ENCODE measurements at regions not wholly inside any gene's neighbourhood (a gene's known extent, or its start where the extent isn't known, plus 50 kb on each side); places are given as distances from the start of the nearest gene placed in this dataset.

GRCh38 chr6:144820270-144820669, 535.1 kb downstream of the UTRN start:
- Histone ChIP-seq H3K27ac (ENCODE audit: low read depth, low read length) (no peak overlapping the region), H3K36me3 (ENCODE audit: control insufficient read depth in 2 of 4, insufficient read depth in 4 of 4, low read length in 3 of 4) (peaks cover 0 to 7% (median 0%) of the 10 kb centered on the region in 4 experiments; a peak in 1 of 8 replicates), H3K79me2 (ENCODE audit: control insufficient read depth in 1 of 2, insufficient read depth in 2 of 2, low read length in 2 of 2) (no peaks in the 10 kb centered on the region), H2BK120ac (replicated peaks; ENCODE audit: low read depth, low read length) (no peak overlapping the region), H4K8ac (ENCODE audit: extremely low read depth, insufficient read depth, low read length) (no peak overlapping the region), H3K56ac (replicated peaks; ENCODE audit: insufficient read length, low read depth, low read length) (no peak overlapping the region), H2BK20ac (ENCODE audit: low read length) (no peak overlapping the region), H3K23me2 (ENCODE audit: low read depth, low read length) (no peaks in the 10 kb centered on the region), H3K4ac (replicated peaks; ENCODE audit: insufficient read length, low read depth, low read length) (no peak overlapping the region), H4K5ac (ENCODE audit: insufficient read length, low read depth, low read length) (no peak overlapping the region), H3K4me2 (ENCODE audit: insufficient read depth in 1 of 2, low read depth in 2 of 2, low read length in 2 of 2) (no peak overlapping the region), H2AFZ (ENCODE audit: low read length) (no peak overlapping the region), H2AK5ac (ENCODE audit: low read depth, low read length) (no peak overlapping the region), H2BK12ac (ENCODE audit: low read depth, low read length) (no peak overlapping the region), H3K9me3 (ENCODE audit: insufficient read depth in 2 of 2, low read depth in 1 of 2, low read length in 1 of 2) (no peaks in the 10 kb centered on the region), H3K27me3 (replicated peaks in 1 of 4; ENCODE audit: control insufficient read depth in 3 of 4, extremely low read depth in 1 of 4, insufficient read depth in 3 of 4, low read length in 3 of 4) (no peaks in the 10 kb centered on the region), H4K20me1 (replicated peaks in 1 of 2; ENCODE audit: control insufficient read depth in 1 of 2, insufficient read depth in 2 of 2, low read length in 2 of 2) (no peaks in the 10 kb centered on the region), H3K14ac (ENCODE audit: insufficient read length) (no peak overlapping the region), H3K4me1 (replicated peaks in 1 of 4; ENCODE audit: control insufficient read depth in 3 of 4, insufficient read depth in 4 of 4, low read length in 3 of 4) (peaks cover 0 to 5% (median 0%) of the 10 kb centered on the region in 4 experiments; a peak in 2 of 7 replicates), H3K9ac (replicated peaks in 1 of 4; ENCODE audit: extremely low read depth in 1 of 4, low read depth in 3 of 4, low read length in 3 of 4) (no peak overlapping the region), H2BK15ac (ENCODE audit: low read length) (no peak overlapping the region), H3K18ac (ENCODE audit: extremely low read depth, low read length) (no peak overlapping the region), H4K91ac (replicated peaks; ENCODE audit: insufficient read length, low read length) (no peak overlapping the region), H3K79me1 (ENCODE audit: low read depth, low read length) (no peaks in the 10 kb centered on the region), H3K23ac (ENCODE audit: insufficient read length) (no peak overlapping the region), H3K4me3 (ENCODE audit: extremely low read depth in 1 of 4, insufficient read depth in 2 of 4, low read depth in 3 of 4, low read length in 4 of 4) (no peak overlapping the region), H2BK5ac (ENCODE audit: low read depth, low read length) (no peak overlapping the region)
- POLR2A ChIA-PET (ENCODE audit: partially characterized antibody) = no interaction called here
- 100% methylated on average over 1 of the region's 1 CpG; no CpG with 5 or more reads in 1 of the 2 experiments for WGBS, 2 experiments (ENCODE audit: extremely low coverage in 1 of 2, insufficient coverage in 1 of 2, insufficient read length in 1 of 2, insufficient replicate concordance in 2 of 2, low coverage in 1 of 2, low lambda C conversion rate in 2 of 2, missing lambda C conversion rate in 1 of 2)
- DNase-seq (ENCODE audit: low read depth in 1 of 2, low spot score in 2 of 2) = no peak
- TF ChIP-seq SP2 (IDR thresholded peaks at IDR 0.05; ENCODE audit: low read length) = no peak
- no peak for TF ChIP-seq CHD1 (IDR thresholded peaks at IDR 0.05; ENCODE audit: low read depth, low read length)
- no peak for TF ChIP-seq BRCA1 (IDR thresholded peaks at IDR 0.05; ENCODE audit: low read depth, low read length)
- CTCF ChIA-PET (ENCODE audit: partially characterized antibody) = no interaction called here
- no peak for FAIRE-seq

Measured in H1 (cell line).